ENCODE measurements at regions not wholly inside any gene's neighbourhood (a gene's known extent, or its start where the extent isn't known, plus 50 kb on each side); places are given as distances from the start of the nearest gene placed in this dataset.
"Not testable (repeated sequence)": the region's sequence is repeated elsewhere in the genome, so short reads cannot be mapped to it uniquely, and the experiment has no call there.

- no peak for DNase-seq
Observed at GRCh38 chr6:15021074-15021473, 224.8 kb upstream of the JARID2 start.

GRCh38 chr6:15023018-15023417 lies 222.9 kb upstream of the JARID2 start:
- DNase-seq: not testable (repeated sequence)

DNA sequence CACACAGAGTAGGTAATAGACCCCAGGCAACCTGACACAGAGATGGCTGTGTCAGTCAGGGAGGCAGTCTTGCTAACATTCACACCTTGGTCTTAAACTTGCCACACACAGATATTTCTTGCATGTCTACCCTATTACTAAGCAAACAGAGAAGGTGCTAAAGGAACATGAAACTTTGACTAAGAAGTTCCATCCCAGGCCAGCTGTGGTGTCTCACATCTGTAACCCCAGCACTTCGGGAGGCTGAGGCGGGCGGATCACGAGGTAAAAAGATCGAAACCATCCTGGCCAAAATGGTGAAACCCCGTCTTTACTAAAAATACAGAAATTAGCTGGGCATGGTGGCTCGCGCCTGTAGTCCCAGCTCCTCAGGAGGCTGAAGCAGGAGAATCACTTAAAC lies 222.4 kb upstream of the JARID2 start:
- no peak for DNase-seq

- DNase-seq: no peak
Observed at GRCh38 chr6:15025446-15025845, 220.4 kb upstream of the JARID2 start.

DNA sequence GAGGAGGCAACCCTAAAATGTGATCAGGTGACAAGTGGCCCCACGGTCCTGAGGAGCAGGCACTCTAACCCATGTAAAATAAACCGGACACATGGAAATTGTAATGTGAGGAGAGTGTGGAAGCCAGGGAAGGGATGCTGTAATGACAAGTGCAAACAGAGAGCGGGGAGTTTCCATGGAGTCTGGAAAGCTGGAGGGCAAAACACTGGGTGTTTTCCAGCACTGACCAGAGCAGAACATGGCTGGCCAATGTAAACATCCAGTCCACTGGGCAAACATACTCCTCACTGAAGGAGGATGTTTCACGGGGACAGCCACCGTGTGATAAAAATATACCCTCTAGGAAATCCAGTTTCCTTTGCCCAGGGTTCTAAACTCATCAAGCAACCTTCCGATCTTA lies 219.0 kb upstream of the JARID2 start:
- no peak for DNase-seq

DNA sequence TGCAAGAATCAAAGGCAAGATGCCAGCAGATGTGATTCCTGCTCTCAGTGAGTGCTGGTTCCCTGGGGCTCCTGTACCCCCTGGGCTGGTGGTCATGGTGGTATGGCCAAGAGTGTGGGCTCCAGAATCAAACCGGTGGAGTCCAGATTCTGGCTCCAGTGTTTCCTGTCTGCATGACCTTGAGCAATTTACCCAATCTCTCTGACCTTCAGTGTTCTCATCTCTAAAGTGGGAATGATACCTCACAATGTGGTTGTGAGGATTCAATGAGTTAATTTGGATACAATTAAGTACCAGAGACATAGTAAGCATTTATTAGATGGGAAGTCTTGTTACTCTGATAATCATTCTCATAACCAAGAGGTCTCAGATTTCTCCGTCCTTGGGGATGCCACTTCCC lies 218.4 kb upstream of the JARID2 start:
- no peak for DNase-seq

- no peak for DNase-seq
Observed at GRCh38 chr6:15032015-15032414, 213.9 kb upstream of the JARID2 start.

- DNase-seq: no peak
Observed at GRCh38 chr6:15033850-15034203, 212.0 kb upstream of the JARID2 start.

GRCh38 chr6:15036690-15037245 lies 209.1 kb upstream of the JARID2 start:
- DNase-seq: no peak

DNA sequence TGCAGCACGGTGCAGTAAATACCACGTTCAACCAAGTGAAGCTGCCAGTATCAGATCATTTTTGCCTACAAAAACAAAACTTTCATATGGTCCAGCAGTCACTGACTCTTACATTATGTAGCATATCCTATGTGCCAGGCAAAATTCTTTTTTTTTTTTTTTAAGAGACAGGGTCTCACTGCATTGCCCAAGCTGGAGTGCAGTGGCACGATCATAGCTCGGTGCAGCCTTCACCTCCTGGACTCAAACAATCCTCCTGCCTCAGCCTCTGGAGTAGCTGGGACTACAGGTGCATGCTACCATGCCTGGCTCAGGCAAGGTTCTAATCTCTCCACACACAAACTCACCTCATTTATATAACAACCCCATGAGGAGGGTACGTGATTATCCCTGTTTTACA lies 208.6 kb upstream of the JARID2 start:
- DNase-seq: no peak

- DNase-seq: no peak
Observed at GRCh38 chr6:15038013-15038791, 207.7 kb upstream of the JARID2 start.

DNA sequence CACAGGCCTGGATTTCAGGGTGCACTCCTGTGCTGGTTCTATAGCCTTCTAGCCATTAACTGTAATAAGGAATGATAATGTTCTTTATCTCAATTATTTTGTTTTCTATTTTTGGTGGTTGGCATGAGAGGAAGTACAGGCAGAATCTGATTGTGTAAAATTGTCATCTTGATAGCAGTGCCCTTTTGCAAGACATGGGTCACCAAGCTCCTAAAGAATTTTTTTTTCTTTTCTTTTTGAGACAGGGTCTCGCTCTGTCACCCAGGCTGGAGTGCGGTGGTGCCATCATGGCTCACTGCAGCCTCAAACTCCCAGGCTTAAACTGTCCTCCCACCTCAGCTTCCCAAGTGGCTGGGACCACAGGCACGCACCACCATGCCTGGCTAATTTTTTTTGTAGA lies 206.7 kb upstream of the JARID2 start:
- DNase-seq: no peak

DNA sequence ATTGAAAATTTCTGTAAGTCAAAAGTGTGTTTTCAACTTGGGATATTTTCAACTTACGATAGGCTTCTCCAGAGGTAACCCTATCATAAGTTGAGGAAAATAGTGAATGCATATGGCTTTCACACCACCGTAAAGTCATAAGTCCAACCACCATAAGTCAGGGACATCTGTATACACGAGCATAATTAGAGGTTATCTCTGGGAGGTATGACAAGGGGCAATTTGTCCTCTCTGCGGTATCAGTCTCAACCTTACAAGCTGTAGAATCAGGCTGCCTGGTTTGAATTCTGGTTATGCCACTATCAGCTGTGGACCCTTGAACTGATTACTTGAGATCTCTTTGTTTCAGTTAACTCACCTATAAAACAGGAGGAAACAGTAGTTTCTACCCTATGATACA lies 202.9 kb upstream of the JARID2 start:
- DNase-seq: no peak

DNA sequence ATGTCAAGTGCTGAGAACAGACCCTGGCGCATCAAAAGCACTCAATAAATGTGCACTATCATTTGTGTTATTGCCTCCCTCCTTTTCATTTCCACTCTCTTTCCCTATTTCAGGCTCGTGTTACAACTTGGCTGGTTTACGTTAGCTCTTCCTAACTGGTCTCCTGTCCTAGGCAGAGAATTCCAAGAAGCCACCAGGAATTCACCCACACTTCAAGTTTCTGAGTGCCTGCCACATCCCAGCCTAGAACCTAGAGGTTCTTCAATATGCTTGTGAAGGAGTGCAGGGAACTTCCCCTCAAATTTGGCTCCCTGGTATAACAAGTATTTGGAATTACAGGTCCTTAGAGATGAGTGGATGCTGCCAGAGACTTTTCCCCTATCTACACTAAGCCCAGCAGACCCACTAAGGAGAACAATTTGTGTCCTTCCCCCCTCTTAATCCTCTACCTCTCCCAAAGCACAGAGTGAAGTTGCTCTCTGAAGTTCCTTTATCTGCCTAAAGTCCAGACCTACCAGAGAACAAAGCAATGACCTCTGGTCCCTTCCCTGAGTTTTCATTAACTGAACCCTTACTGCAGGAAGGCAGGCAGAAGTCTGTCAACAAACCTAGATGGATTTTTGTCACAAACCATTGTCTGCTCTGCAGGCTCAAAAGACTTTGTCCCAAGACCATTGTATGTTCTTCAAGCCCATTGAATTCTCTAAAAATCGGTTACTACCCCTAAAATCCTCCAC lies 201.6 kb upstream of the JARID2 start:
- no peak for DNase-seq

- no peak for DNase-seq
Observed at GRCh38 chr6:15044948-15045347, 200.9 kb upstream of the JARID2 start.

DNA sequence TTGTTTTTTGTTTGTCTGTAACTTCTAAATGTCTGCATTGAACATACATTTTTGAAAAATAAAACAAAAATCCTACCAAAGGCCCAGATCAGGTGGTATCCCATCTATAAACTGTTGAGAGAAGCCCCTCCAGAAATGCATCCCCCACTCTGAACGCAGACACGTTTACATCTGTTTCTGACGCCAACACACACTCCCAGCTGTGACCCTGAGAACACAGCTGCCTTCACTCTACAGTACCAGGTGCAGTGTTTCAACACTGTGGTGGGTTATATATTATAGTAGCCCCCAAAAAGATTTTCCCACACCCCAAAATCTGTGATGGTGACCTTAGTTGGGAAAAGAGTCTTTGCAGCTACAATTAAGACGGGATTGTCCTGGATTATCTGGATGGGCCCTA lies 199.1 kb upstream of the JARID2 start:
- no peak for DNase-seq

- DNase-seq: no peak
Observed at GRCh38 chr6:15048367-15048766, 197.5 kb upstream of the JARID2 start.

DNA sequence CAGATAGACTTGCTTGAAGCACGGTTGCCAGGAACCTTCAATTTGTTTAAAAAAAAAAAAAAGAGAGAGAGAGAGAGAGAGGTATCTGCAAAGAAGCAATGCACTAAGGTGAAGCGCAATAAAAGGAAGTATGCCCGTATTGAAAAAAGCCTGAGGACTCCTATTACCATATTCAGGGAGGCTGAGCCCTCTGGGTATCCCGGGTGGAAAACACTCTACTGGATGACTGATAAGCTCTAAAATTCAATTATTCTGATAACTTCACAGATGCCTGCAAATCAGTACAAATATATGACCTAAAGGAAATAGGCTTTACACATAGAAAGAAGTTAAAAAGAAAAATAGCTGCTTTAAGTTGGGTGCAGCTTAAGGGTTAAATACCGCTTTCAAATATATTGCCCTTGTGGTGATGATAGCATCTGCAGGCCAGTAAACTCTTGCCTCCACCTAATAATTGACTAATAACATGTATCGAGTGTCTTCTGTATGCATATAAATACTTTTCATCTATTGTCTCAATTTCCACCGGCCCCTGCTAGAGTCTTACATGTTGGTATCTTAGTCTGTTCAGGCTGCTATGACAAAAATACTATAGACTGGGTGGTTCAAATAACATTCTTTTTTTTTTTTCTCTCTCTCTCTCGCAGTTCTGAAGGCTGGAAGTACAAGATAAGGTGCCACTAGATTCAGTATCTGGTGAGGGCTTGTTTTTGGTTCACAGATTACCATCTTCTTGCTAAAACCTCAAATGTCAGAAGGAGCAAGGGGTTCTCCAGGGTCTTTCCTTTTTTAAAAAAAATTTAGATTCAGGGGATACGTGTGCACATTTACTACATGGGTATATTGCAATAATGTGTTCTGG lies 187.4 kb upstream of the JARID2 start:
- no peak for DNase-seq

DNA sequence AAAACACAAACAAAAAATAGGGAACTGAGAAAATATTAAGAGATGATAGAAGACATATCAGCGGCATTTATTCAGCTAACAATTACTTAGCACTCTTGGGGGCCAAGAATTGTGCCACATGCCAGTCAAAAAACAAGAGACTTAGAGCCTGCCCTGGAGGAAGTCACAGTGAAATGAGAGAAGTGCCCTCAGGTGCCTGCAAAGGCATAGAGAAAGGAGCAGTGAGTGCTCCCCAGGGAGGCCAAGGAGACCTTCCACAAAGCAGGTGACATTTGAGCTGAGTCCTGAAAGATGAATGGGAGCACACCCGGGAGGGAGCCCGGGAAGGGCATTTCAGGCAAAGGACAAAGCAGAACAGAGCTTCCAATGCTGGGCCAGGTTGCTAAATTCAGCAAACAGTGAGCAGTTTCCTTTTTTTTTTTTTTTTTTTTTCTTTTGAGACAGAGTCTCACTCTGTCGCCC lies 184.7 kb upstream of the JARID2 start:
- no peak for DNase-seq

GRCh38 chr6:15061908-15062515 lies 183.9 kb upstream of the JARID2 start:
- DNase-seq: no peak

GRCh38 chr6:15062516-15063252 lies 183.2 kb upstream of the JARID2 start:
- DNase-seq: no peak

DNA sequence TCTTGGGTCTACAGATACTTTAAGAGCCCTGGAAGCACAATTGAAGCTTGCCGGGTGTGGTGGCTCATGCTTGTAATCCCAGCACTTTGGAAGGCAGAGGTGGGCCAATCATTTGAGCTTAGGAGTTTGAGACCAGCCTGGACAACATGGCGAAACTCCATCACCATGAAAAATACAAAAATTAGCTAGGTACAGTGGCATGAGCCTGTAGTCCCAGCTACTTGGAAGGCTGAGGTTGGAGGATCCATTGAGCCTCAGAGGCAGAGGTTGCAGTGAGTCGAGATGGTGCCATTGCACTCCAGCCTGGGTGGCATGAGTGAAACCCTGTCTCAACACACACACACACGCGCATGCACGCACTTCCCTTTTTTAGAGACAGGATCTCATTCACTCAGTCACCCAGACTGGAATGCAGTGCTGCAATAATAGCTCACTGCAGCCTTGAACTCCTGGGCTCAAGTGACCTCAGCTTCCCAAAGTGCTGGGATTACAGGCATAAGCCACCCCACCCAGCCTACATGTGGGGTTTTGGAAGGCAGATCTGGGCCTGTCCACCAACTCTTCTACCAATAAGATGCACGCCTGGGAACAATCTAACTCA lies 182.5 kb upstream of the JARID2 start:
- no peak for DNase-seq
